ENCODE measurements at regions not wholly inside any gene's neighbourhood (a gene's known extent, or its start where the extent isn't known, plus 50 kb on each side); places are given as distances from the start of the nearest gene placed in this dataset.

DNA sequence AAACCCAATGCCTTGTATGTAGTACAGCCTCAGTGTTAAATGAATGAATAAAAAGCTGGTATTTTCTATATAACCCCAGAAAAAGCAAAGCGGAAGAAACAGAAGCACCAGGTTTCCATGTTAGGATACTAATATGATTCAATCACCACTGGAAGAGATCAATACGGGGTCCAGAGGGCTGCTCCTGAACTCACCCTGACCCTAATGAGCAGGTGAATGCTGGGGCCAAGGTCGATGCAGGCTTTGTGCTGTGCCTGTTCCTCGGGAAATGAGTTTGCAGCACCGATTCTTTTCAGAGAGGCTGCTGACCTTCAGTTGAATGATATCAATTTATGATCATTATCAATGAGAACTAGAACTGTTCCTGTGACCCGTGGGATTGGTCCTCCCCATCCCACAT, 228.5 kb downstream of the CDCA7 start:
- intact Hi-C loops (cut with DNase I) = no loop called here
- no peaks in the 10 kb centered on the region for H3K4me1 ChIP-seq (ENCODE audit: insufficient read depth)
- no peak for DNase-seq

DNA sequence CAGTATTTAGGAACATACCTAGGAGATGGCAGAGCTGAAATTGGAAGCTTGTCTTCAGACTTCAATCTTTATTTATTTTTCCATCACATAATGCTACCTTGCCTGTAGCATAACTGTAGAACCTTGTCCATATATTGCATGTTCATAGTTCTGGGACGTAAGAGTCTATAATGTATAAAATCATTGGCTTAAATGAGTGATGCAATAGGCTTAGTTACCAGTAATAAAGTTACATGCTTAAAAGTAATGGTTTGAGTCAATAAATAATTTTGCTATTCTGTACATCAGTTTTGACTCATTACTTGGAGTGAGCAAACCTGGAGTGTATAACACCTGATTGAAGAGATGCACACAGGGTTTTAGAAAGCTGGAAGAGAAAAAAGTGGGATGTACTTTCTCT, 229.3 kb downstream of the CDCA7 start:
- H3K9me3 ChIP-seq = no peaks in the 10 kb centered on the region
- no peak overlapping the region for H3K27ac ChIP-seq
- TF ChIP-seq, protein P1, sequence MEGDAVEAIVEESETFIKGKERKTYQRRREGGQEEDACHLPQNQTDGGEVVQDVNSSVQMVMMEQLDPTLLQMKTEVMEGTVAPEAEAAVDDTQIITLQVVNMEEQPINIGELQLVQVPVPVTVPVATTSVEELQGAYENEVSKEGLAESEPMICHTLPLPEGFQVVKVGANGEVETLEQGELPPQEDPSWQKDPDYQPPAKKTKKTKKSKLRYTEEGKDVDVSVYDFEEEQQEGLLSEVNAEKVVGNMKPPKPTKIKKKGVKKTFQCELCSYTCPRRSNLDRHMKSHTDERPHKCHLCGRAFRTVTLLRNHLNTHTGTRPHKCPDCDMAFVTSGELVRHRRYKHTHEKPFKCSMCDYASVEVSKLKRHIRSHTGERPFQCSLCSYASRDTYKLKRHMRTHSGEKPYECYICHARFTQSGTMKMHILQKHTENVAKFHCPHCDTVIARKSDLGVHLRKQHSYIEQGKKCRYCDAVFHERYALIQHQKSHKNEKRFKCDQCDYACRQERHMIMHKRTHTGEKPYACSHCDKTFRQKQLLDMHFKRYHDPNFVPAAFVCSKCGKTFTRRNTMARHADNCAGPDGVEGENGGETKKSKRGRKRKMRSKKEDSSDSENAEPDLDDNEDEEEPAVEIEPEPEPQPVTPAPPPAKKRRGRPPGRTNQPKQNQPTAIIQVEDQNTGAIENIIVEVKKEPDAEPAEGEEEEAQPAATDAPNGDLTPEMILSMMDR (IDR thresholded peaks at IDR 0.05) = no peak
- TF ChIP-seq POLR2A (IDR thresholded peaks at IDR 0.05) (no peak), EP300 (IDR thresholded peaks at IDR 0.05) (no peak)
- DNase-seq = no peak
- no peak overlapping the region for H3K4me3 ChIP-seq
- H3K36me3 ChIP-seq = no peaks in the 10 kb centered on the region
- H3K27me3 ChIP-seq = no peaks in the 10 kb centered on the region
- no peaks in the 10 kb centered on the region for H3K4me1 ChIP-seq (ENCODE audit: insufficient read depth)
- intact Hi-C loops (cut with DNase I) = no loop called here
- 89 to 93% (median 93%) methylated on average over 1 of the region's 1 CpG for WGBS, 3 donors

More for the DNA sequence above, 228.5 kb downstream of the CDCA7 start:
- no peak overlapping the region for H3K27ac ChIP-seq
- no peak for TF ChIP-seq POLR2A (IDR thresholded peaks at IDR 0.05)
- H3K27me3 ChIP-seq = no peaks in the 10 kb centered on the region
- no peaks in the 10 kb centered on the region for H3K36me3 ChIP-seq
- no peak overlapping the region for H3K4me3 ChIP-seq
- WGBS, 3 donors = 63 to 71% (median 65%) methylated on average over 6 of the region's 6 CpGs
- H3K9me3 ChIP-seq = no peaks in the 10 kb centered on the region

DNA sequence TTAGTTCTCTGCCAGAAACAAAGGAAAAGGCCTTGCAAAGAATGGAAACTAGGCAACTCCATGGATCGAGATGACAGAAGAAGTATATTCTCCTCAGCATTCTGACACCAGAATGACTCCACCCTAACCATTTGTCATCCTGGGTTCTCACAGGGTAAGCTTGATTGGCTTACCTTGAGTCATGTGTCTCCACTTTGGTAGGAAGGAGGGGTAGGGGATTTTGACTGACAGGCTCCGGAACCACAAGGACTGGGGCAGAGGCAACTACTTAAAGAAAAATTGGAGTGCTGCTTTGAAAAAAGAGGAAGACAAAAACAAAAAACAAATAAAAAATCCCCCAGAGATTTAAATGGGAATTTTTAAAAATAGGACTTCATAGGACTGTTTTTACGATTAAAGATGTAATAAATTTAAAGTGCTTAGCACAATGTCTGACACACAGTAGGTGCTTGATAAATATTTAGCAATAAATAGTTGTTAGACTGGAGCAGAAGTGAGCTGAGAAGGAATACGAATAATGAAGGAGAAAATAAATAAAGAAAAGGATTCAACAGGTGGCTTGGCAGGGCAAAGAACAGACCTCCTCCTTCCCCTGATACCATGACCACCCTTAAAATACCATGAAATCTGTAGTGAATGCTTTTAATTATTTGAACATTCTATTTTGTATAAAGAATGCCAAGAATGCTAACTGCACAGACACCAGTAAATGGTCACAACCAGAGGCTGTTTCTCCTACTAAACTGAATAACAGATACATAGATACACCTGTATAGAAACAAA, 230.2 kb downstream of the CDCA7 start:
- Histone ChIP-seq H3K36me3 (no peaks in the 10 kb centered on the region), H3K27ac (no peak overlapping the region), H3K4me1 (ENCODE audit: insufficient read depth) (no peaks in the 10 kb centered on the region), H3K9me3 (no peaks in the 10 kb centered on the region), H3K4me3 (no peak overlapping the region), H3K27me3 (no peaks in the 10 kb centered on the region)
- 49 to 61% (median 54%) methylated on average over 4 of the region's 4 CpGs for WGBS, 3 donors
- intact Hi-C loops (cut with DNase I) = no loop called here
- no peak for DNase-seq
- TF ChIP-seq EP300 (IDR thresholded peaks at IDR 0.05) (no peak), POLR2A (IDR thresholded peaks at IDR 0.05) (no peak)
- TF ChIP-seq, protein P1 (IDR thresholded peaks at IDR 0.05) = no peak

DNA sequence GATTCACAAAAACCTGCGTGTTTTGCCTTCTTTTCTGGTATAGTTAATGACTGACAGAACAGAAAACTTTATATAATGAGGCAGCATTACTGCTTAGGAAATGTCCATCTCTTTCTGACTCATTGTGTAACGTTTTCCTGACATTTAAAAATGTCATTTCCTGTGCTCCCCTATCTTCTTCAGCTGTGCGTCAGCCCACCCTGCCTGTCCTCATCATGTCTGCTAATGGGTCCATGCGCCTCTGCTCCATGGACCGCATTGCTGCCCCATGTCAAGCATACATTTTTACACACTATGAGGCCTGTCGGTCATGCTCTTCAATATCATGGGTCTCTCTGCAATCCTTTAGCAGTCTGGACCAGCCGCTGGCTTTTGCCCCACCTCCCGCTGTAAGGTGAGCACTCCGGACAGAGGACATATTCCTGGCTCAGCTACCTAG, 234.3 kb downstream of the CDCA7 start:
- 76 to 87% (median 86%) methylated on average over 9 of the region's 9 CpGs for WGBS, 3 donors

More for the DNA sequence above, 234.3 kb downstream of the CDCA7 start:
- H3K27ac ChIP-seq = no peak overlapping the region
- H3K9me3 ChIP-seq = no peaks in the 10 kb centered on the region
- no peak for DNase-seq
- intact Hi-C loops (cut with DNase I) = no loop called here
- H3K4me1 ChIP-seq (ENCODE audit: insufficient read depth) = no peaks in the 10 kb centered on the region
- TF ChIP-seq, protein P1 (IDR thresholded peaks at IDR 0.05) = no peak
- no peaks in the 10 kb centered on the region for H3K36me3 ChIP-seq
- no peaks in the 10 kb centered on the region for H3K27me3 ChIP-seq
- H3K4me3 ChIP-seq = no peak overlapping the region

Measured in ovary (tissue), 7 donors.